GM18517 (cell line): ENCODE measurements at regions not wholly inside any gene's neighbourhood (a gene's known extent, or its start where the extent isn't known, plus 50 kb on each side); places are given as distances from the start of the nearest gene placed in this dataset.
"Not testable (repeated sequence)": the region's sequence is repeated elsewhere in the genome, so short reads cannot be mapped to it uniquely, and the experiment has no call there.

Experiments
- ATAC-seq: cut with Tn5 transposase; IDR thresholded peaks from one replicate; pipeline ENCODE4 v1.9.1; 2021; ENCODE audit warnings: mild to moderate bottlenecking, moderate library complexity; ENCODE audit not compliant: unreplicated experiment

DNA sequence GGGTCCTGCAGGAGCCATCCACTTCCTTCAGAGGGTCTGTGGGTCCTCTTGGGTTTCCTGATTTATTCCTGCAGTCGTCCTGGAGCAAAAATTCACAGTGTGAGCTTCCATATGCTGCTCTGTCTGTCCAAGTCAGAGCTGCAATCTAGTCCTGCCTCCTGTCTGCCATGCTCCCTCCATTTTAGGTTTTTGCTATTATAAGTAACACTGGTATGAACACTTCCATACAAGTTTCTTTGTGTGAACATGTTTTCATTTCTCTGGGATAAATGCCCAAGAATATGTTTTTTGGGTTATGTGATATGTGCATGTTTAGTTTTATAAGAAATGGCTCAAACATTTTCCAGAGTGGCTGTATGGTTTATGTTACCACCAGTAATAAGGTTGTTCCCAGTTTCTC is 188.1 kb downstream of the ACTR3B start:
- ATAC-seq: no peak

DNA sequence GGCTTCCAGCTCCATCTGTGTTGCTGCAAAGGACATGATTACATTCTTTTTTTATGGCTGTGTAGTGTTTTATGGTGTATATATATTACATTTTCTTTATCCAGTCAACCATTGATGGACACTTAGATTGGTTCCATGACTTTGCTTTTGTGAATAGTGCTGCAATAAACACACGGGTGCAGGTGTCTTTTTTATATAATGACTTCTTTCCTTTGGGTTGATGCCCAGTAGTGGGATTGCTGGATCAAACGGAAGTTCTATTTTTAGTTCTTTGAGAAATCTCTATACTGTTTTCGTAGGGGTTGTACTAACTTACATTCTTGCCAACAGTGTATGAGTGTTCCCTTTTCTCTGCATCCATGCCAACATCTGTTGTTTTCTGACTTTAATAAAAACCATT is 189.7 kb downstream of the ACTR3B start:
- no peak for ATAC-seq

DNA sequence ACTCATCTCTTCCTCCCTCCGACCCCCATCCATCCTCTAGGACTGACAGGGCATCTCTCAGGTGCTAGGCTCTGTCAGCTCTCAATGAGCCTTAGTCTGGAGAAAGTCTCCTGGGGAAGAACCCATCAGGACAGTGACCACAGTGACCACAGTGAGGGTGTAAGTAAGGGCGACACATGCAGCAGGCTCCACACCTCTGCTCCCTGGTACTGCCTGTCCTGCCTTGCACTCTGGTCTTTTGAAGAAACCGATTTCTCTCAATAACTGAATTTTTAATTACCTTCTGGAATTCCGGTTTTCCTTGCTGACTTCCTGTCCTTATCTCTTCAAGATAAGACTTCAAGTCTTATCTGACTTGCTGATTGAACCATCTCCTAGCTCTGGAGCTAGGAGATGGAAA is 190.2 kb downstream of the ACTR3B start:
- no peak for ATAC-seq

DNA sequence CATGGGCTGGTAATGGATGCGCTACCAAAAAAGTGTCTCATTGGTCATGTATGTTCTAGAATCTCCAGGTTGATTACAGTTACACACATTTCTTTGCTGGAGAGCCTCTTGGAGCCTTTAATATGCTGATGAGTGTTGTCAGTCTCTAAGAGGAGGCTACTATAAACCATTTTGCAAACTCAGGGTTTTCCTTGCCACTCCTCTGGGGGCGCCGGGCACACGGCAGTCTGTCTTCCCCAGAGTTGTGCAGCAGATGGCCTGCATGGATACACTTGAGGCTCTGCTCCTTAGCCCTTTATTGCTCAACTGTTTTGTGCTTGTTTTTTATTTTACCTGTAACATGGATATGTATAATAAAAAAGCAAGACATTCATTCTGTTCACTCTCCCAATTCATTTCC is 196.5 kb downstream of the ACTR3B start:
- ATAC-seq: no peak

DNA sequence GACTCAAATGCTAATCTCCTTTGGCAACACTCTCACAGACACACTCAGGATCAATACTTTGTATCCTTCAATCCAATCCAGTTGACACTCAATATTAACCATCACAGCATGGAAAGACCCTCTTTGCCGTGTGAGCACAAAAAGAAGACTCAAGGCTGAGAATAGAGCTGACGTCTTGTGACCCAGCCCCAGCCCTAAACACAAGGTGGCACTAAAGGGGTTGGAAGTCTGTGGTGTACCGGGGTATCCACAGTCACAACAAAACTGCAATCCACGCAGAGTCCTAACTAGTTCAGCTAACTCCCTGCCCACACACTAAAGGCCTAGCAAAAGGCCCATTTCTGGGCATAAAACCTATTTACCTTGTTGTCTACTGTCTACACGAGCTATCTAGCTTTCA is 200.1 kb downstream of the ACTR3B start:
- no peak for ATAC-seq

DNA sequence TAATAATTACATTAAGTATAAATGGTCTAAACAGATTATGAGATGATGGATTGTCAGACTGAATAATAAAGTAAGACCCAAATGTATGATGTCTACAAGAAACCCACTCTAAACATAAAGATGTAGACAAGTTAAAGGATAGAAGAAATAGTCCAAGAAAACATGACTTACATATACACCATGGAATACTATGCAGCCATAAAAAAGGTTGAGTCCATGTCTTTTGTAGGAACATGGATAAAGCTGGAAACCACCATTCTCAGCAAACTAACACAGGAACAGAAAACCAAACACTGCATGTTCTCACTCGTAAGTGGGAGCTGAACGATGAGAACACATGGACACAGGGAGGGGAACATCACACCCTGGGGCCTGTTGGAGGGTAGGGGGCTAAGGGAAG is 202.2 kb downstream of the ACTR3B start:
- not testable (repeated sequence) for ATAC-seq

DNA sequence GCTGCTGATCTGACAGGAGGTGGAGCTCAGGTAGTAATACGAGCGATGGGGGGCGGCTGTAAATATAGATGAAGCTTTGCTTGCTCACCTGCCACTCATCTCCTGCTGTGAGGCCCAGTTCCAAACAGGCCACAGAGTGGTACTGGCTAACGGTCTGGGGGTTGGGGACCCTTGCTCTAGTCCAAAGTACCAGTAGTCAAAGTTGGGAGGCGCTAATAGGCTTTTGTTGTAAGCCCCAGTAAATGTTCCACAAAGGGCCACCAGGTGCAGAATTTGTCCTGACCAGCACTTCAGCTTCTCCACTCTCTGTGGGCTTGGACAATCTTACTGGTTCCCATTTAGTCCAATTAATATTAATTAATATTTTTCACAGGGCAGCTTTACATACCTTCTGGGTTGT is 206.6 kb downstream of the ACTR3B start:
- ATAC-seq: no peak

DNA sequence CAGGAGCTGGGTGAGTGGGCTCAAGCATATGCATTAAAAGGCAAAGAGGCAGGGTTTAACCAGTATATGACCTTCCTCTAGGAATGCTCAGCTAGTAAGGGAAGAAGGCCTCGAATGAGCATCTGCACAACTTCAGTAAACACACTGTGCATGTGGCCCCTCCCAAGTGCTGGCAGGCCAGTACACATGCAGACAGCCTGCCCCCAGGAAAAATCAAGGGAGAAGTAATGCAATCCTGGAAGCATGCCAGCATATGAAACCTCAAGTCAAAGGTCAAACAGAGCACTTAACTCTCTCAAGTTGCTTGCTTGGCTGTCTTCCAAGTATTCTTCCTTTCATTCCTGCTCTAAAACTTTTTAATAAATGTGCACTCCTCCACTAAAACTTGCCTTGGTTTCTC is 208.4 kb downstream of the ACTR3B start:
- ATAC-seq: no peak

DNA sequence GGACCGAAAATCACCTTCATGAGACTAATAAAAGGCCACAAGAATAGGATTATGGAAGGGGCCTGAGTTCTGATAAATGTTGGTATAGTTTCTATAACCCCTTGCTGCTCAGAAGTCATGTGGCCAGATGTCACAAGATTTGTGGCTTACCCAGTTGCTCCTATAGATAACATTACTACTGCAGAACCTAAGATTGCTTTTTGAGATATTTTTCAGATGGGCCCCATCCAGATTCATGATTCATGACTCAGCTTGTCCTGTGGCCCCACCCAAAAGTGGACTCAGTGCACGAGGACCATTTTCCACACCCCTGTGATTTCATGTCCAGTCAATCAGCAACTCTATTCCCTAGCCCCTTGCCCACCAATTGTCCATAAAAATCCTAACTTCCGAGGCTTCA is 209.0 kb downstream of the ACTR3B start:
- no peak for ATAC-seq

DNA sequence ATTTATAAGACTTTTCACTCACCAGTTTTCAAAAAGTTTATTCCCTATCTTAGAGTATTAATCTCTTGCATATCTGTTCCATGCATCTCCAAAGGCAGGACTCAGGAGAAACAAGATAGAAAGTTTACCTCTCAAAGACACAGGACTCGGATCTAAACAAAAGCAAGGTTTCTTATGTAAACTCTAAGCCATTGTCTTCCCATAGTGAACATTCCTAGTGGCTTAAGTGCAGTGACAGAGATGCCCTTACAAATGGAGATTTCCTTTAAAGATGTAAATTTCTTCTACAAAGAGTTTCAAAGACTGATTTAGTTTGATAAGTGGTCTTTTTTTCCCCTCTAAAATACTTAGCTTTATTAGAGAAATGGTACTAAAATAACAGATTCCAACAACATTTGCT is 209.8 kb downstream of the ACTR3B start:
- no peak for ATAC-seq

DNA sequence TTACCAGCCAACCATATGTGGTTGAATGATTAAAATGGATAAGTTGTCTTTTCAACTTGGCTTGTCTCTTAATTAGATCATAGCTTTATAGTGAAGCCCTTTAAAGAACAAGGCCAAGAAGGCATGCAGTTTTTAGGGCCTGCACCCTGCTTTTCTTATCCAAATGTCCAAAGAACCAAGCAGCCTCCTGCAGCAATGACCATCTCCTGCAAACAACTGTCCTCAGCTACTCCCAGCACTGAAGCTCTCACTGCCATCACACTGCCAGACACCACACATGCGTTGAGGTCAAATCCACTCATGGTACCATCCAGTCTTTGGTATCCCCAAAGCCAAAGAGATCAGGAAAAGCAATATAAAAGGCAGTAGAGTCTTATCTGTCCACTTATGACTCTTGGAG is 210.3 kb downstream of the ACTR3B start:
- ATAC-seq: no peak

DNA sequence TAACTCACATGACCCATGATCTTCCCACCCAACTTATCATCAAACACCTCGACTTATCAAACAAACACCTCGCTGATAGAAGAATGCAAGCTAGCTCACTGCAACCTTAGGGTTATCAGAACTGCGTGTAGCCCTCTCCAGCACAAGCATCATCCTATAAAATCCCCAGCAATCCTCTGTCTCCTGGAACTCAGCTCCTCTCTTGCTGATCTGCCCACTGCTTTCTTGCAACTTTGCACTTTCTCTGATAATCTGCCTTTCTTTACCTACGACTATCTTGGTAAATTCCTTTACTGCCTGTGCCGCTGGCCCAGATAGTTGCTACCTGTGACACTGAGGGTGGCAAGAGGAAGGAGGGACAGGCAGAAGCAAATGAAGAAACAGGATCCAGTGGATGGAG is 210.9 kb downstream of the ACTR3B start:
- ATAC-seq: no peak

DNA sequence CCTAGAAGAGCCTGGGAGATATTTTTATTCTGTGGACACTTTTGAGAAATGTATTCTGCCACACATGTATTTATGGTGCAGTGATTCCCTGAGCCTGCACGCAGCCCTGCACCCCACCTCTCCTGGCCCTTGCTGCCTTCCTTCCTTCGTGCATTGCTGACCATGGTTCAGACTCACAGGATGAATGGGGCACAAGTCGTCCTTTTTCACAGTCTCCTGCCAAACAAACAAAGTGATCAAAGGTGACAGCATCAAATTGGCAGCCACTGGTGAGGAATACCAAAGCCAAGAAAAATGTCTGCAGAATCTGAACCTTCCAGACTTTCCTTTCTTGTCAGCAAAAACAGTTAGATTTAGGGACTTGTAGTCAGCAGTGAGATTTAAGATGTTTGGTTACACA is 215.0 kb downstream of the ACTR3B start:
- no peak for ATAC-seq

DNA sequence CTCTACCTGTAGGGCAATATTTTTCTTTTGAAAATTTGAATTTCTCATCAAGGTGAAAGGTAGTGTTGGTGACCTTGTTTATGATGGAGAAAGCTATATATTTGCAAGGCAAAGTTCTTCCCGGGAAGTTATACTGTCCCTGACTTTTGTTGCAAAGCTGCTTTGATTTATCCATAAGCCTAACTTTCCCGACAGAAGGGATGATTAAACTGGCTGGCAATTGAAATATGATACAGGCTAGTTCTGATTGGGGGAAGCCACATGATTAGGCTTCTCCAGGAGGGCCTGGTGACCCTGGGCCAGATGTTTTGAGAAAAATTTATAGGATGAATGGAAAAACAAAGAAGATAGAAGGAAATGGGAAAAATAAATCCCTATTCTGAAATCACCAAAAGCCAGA is 215.5 kb downstream of the ACTR3B start:
- no peak for ATAC-seq

DNA sequence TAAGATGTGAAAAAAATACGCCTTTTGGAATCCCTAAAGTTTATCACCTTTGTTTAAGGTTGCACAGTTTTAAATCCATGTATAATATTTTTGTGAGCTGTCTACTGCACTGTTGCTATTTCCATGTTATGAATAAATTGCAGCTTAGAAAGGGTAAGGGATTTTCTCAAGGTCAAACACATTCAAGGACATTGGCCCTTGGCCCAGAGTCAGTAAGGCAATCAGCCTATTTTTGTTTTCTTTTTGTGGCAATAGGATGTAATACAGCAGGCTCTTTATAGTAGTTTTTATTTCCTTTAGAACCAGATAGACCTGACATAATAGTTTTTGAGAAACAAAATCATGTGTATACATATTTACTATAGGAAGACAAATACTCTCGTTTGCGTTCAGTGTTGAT is 219.8 kb downstream of the ACTR3B start:
- ATAC-seq: no peak

DNA sequence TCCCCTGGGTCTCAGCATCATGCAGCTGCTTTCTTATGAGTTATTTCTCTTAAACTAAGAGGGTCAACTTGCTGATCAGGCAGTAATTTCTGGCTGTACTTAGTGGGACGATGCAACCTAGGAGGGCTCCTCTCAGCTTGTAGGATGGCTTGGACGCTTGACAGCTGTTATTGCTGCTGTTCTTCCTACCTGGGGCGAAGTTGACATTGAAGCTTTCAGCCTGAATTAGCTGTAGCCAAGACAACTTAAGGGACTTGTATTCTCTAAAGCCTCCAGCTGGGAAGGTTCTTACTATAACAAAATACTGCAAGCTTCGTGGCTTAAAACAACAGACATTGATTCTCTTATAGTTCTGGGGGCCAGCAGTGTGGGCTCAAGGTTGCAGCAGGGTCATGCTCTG is 224.9 kb downstream of the ACTR3B start:
- ATAC-seq: no peak

DNA sequence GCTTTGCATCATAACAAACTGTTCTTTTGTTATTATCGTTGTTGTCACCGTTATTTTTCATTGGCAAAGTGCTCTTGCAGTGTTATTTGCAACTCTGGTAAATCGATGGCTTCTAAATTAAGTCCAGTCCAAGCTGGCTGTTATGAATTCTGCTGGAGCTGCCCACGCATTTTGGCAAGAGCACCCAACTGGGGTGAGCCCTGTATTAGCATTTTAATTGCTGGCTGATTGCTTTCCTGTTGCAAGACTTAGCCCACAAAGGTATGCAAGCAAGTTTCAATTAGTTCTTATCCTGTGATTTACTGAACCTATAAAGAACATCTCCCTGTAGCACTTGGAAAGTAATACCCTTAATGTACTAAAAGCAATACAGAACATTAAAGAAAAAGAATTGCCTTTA is 226.8 kb downstream of the ACTR3B start:
- ATAC-seq: no peak

DNA sequence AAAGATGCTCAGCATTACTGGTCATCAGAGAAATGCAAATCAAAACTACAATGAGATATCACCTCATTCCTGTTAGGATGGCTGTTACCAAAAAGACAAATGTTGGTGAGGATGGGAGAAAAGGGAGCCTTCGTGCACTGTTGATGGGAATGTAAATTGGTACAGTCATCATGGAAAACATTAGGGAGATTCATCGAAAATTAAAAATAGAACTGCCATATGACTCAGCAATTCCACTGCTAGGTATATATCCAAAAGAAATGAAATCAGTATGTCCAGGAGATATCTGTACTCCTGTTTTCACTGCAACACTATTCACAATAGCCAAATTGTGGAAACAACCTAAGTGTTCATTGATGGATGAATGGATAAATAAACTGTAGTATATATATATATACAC is 228.1 kb downstream of the ACTR3B start:
- no peak for ATAC-seq

DNA sequence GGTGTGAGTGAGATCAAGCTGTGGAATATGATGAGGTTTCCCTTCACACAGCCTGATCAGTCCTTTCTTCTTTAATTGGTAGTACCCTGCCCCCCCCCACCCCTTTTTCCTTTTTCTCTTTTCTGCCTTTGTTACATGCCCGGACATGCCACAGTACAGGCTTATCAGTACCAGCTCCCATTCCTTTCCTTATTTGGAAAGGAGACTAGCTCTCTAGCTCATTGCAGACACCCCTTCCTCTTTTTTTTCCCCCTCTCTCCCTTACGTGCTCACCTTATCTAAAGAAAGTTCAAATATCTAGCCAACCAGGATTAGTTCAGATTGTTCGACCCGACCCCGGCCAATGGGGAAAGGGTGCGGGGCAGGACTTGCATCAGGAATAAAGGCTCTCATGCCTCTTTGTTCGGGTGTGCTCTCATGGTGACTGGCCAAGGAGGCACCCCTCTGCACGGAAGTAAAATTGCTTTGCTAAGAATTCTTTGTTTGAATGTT is 230.4 kb downstream of the ACTR3B start:
- no peak for ATAC-seq

DNA sequence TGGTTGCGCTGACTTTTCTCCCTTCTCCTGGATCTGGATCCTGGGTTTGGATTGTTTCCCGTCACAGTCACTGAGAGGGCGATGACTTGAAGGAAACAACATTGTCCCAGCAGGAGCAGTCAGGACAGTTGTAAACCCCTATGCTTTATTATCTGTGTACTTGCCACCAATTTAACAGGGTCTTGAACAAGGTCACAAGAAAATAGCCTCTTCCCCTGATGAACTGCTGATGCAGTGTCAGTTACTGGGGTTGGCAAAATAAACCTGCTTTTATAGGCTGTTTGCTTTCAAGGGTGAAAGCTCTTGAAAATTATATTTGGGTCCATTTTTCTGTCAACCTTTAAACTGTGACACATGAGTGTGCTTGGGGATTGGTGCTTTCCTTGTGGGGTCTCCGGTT is 238.9 kb downstream of the ACTR3B start:
- ATAC-seq: no peak

DNA sequence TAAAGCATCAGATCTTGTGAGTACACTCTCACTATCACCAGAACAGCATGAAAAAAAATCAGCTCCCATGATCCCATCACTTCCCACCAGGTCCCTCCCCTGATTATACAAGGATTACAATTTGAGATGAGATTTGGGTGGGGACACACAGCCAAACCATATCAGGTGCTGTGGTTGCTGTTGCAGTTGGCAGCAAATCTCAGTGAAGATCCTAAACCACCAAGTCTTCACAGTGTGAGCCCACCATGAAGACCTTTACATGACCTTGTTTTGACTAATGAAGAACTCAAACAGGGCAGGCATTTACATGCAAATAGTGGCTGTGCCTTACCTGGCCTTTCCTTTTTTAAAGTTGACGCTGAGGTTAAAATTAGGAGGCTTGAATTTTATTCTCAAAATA is 242.6 kb downstream of the ACTR3B start:
- no peak for ATAC-seq

DNA sequence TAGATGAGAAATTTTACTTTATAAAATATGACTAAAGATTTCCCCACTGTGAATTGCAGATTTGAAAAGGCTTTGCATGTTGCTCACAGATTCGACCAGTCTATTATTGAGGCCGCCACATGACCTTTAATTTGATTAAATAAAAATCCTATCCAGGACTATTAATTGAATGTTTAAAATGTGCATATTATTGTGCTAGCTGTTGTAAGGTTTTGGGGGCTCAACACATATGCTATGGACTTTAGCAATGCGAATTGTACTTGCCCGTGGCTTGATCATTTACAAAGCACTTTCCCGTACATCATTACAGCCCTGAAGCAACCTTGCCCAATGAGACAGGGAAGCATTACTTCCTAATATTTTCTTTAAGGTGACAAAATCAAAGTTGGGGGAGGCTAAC is 243.0 kb downstream of the ACTR3B start:
- no peak for ATAC-seq

DNA sequence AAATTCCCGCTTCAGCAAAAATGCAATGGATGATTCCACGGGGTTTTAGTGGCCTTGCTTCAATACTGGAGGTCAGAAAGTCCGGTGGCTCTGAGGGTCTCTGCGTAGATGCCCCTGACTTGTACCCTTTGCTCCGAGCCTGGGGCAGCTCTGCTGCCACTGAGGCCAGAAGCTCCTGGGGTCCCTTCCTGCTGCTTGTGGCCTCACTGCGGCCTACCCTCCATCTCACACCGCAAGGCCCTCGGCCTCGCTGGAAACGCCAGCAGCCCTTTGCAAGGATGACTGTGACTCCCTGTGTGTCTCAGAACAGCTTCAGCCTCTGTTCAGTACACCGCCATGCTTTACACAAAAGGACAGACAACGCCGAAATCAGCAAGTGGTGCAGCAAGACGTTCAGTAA is 244.8 kb downstream of the ACTR3B start:
- ATAC-seq: no peak
